Spinal cord (tissue), 9 donors: ENCODE measurements at regions not wholly inside any gene's neighbourhood (a gene's known extent, or its start where the extent isn't known, plus 50 kb on each side); places are given as distances from the start of the nearest gene placed in this dataset.

Experiments
- DNase-seq, 6 donors: peaks; one replicate each; pipeline versions ENCODE4 v3.0.0 to v3.0.0-alpha.2; 2013 to 2015; ENCODE audit warnings: low spot score in 6 of 6, low read depth in 4 of 6
- H3K27ac ChIP-seq: one replicate; pipeline ENCODE4 v1.5.1; 2013; ENCODE audit warnings: low read depth, low read length, control low read depth
- H3K27me3 ChIP-seq: one replicate; pipeline ENCODE4 v1.6.1; 2013; ENCODE audit warnings: low read length; ENCODE audit not compliant: control insufficient read depth, insufficient read depth
- H3K36me3 ChIP-seq: one replicate; pipeline ENCODE4 v1.6.1; 2013; ENCODE audit warnings: low read length; ENCODE audit not compliant: control insufficient read depth, insufficient read depth
- H3K4me1 ChIP-seq: one replicate; pipeline ENCODE4 v1.6.1; 2013; ENCODE audit warnings: low read length; ENCODE audit not compliant: control insufficient read depth, insufficient read depth
- H3K4me3 ChIP-seq: one replicate; pipeline ENCODE4 v1.5.1; 2013; ENCODE audit warnings: low read depth, low read length, control low read depth
- H3K9me3 ChIP-seq: one replicate; pipeline ENCODE4 v1.6.1; 2013; ENCODE audit warnings: low read length; ENCODE audit not compliant: control insufficient read depth, insufficient read depth
- WGBS: methylation state at CpG from one replicate; pipeline ENCODE4 v1.1.5; 2013; ENCODE audit warnings: missing lambda C conversion rate; ENCODE audit not compliant: insufficient coverage; 5-methylcytosine and 5-hydroxymethylcytosine counted together
- donor health status: healthy.

DNA sequence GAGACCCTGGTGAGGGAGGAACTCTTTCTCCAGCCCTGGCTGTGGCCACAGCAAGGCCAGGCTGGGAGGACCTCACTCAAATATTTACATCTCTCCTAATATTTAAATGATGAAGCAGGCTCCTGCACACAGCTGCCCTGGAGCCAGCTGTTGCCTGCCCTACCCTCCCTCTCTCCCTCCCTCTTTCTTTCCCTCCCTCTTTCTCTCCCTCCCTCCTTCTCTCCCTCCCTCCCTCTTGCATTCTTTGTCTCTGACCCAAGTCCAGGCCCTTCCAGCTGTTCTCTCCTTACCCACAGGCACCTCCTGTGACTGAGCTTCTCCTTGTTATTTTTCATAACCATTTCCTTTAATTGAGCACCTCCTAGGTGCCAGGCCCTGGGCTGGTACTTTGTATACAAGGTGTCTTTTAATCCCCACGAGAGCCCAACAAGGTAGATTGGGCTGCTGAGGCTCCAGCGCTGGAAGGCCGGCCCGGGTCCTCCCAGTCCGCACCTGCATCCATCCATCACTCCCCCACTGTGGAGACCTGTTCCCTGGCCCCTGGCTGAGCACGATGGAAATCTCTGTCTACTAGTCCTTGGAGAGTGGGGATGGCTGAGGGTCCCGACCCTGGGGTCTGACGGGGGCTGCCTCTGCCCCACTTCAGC lies 242.3 kb downstream of the SEC14L1 start:
- Histone ChIP-seq H3K27me3 (no peaks in the 10 kb centered on the region), H3K9me3 (no peaks in the 10 kb centered on the region), H3K4me3 (no peak overlapping the region), H3K36me3 (peaks cover 36% of the 10 kb centered on the region), H3K27ac (peak overlapping the region; percentile 33), H3K4me1 (peaks cover 95% of the 10 kb centered on the region)
- no peak for DNase-seq
- 94% methylated on average over 2 of the region's 8 CpGs for WGBS

DNA sequence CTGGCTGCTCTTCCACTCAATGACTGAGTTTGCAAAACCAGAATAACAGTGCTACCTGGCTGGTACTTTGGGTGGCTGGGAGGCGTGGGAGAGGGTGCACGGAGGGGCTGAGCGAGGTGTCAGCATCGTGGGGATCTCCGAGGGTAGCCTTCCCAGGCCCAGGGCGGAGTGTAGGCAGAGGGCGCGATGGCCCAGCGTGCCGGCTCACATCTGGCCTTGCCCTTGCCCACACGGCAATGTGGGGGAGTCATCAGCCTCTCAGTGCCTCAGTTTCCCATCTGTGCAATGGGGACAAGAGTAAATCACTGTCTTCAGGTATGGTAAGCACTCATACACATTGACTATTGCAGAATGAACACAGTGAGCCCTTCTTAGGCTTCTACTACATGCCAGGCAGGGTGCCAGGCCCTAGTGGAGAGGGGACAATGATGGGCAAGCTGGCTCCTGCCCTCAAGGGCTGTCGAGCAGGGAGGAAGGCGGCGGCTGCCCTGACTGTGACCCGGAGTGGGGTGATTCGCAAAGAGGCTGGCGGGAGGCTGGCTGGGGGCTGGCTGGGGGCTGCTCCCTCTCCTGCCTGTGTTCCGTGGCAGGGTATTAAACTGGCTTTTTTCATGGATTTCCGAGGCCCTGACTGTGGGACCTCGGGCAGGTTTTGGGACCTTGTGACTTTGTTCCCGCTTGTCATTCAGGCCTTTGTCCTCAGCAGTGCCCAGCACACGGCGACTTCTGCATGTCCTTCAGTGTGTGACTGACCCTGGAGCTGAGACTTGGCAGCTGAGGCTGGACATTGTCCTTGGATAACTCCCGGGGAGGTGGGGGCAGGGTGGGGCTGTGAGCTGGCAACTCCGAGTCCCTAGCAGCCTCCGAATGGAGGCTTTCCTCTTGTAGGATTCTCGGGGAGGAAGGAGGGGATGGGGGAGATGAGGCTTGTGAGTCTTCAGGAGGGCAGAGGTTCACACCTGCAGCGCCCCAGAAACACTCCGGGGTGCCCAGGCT lies 243.1 kb downstream of the SEC14L1 start:
- Histone ChIP-seq H3K4me3 (no peak overlapping the region), H3K27ac (peak overlapping the region; percentile 40), H3K36me3 (peaks cover 32% of the 10 kb centered on the region), H3K9me3 (no peaks in the 10 kb centered on the region), H3K4me1 (peaks cover 95% of the 10 kb centered on the region), H3K27me3 (no peaks in the 10 kb centered on the region)
- 59% methylated on average over 28 of the region's 29 CpGs for WGBS
- peak in 2 of 6 donors; percentile 45 to 79 for DNase-seq

DNA sequence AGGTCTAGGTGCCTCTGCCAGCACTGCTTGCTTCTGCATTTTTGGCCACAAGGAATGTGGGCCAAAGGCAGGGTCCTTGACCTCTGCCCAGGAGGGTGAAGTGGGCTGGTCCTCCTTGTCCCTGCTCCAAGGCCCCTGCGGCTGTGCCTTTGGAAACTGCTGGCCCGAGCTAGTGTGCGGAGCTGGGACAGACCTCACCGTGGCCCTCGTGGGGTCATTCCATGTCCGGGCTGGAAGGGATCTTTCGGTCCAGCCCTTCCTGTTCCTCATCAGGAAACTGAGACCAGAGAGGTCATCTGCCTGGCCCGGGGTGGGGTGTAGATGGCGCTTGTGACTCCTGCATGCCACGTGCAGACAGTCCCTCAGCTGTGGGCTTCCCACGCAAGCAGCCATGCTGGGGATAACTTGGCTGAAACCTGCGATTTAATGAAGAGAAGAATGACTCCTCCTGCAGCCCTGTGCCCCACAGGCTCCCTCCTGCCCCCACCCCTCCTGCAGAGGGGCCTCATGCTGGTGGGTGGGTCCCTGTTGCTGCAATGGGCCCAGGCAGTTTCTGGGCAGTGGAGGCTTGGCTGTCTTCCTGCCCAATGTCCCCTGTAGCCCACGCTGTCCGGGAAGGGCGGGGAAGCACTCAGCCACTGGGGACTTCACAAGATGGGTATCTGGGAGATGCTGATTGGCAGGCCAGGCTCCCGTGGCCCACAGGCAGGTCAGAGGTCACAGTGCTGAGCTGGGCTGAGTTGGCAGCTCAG lies 245.2 kb downstream of the SEC14L1 start:
- peak overlapping the region; percentile 12 for H3K27ac ChIP-seq
- peaks cover 30% of the 10 kb centered on the region for H3K36me3 ChIP-seq
- H3K4me3 ChIP-seq = no peak overlapping the region
- H3K9me3 ChIP-seq = no peaks in the 10 kb centered on the region
- peaks cover 94% of the 10 kb centered on the region for H3K4me1 ChIP-seq
- no peaks in the 10 kb centered on the region for H3K27me3 ChIP-seq
- WGBS = 55% methylated on average over 15 of the region's 16 CpGs
- no peak for DNase-seq

DNA sequence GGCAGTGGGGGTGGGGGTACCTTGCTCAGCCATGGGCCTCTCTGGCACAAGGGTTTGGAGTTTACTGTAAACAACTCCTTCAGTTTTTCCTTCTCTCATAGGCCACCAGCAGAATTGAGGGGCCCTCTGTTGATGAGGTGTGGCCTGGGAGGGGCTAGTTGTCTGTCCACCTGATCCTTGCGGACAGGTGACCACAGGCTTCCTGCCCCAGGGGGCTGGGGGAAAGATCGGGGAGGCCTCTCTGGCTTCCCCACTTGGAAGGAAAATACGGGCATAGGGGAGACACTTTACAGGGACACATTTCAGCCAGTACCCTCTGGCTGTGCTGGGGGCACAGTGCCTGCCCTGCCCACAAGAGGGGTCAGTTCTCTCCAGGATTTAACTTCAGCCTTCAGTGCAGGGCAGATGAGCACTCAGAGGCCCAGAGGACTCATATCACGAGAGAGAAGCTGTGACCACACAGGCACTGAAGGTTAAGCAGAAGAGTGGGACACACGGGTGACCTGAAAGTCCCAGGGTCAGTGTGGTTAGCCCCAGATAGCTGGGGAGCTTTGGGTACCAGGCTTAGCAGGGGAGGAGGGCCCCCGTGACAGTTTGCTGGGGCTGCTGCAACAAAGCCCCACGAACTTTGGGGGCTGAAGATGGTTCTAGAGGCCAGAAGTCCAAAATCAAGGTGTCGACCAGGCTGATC lies 245.9 kb downstream of the SEC14L1 start:
- H3K9me3 ChIP-seq = no peaks in the 10 kb centered on the region
- H3K4me1 ChIP-seq = peaks cover 94% of the 10 kb centered on the region
- peaks cover 31% of the 10 kb centered on the region for H3K36me3 ChIP-seq
- no peak overlapping the region for H3K27ac ChIP-seq
- 92% methylated on average over 8 of the region's 8 CpGs for WGBS
- no peaks in the 10 kb centered on the region for H3K27me3 ChIP-seq
- DNase-seq = no peak
- no peak overlapping the region for H3K4me3 ChIP-seq

DNA sequence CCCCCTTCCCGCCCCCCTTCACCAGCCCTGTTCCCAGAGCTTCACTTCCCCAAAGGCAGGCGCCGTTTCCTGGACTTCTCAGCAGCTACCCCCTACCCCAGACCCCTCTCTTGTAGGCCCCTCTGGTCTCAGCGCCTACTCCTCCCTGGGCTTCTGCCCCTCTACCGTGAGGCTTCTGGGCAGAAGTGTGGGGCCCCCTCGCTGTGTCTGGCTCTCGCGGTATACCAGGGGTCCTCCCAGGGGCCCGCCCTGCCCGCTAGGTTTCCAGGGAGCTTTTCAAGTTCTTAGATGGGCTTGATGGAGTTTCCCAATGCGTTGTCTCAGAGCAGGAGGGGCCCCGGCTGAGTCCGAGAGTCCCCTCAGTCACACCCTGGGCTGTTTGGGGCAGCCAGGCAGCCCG lies 247.1 kb downstream of the SEC14L1 start:
- no peaks in the 10 kb centered on the region for H3K27me3 ChIP-seq
- no peak overlapping the region for H3K27ac ChIP-seq
- peaks cover 26% of the 10 kb centered on the region for H3K36me3 ChIP-seq
- H3K4me1 ChIP-seq = peaks cover 97% of the 10 kb centered on the region
- no peak overlapping the region for H3K4me3 ChIP-seq
- 64% methylated on average over 9 of the region's 14 CpGs for WGBS
- no peak for DNase-seq
- H3K9me3 ChIP-seq = no peaks in the 10 kb centered on the region

DNA sequence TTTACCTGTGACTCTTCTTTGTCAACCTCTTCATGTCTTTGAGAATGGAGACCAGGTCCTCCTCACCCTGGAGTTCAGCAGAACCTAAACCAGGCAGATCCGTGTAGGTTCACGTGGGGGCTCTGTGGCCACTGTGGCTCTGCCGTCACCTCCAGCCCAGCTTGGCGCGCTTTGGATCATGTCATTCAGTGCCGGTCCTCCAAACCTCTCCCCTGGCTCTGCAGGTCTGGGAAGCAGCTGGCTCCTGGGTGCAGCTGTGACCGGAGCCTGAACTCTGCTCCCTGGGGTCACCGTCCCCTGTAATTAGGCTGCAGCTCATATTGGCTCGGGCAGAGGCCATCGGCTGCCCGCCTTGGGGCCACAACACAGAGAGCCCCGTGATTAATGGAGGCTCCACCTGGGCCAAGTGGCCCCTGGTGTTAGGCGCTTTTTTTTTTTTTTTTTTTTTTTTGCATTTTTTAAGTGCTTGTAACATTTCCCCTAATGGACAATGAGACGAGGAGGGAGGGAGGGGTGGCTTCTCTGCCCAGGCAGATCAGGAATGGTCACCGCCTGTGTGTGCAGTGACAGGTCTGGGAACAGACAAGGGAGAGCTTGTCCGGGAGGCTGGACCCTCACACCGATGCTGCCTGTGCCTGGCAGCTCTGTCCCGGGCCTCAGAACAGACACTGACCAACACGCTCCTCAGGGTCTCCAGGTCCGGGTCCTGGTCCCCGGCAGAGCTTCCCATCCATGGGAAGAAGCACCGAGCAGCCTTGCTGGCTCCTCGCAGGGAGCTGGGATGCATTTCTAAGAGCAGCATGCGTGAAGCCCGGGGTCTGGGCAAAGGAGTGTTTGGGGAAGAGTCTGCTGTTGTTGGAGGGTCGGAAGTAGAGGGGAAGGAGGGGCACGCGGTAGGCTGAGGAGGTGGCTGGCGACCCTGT lies 247.9 kb downstream of the SEC14L1 start:
- H3K27me3 ChIP-seq = no peaks in the 10 kb centered on the region
- H3K9me3 ChIP-seq = no peaks in the 10 kb centered on the region
- H3K27ac ChIP-seq = peak overlapping the region; percentile 17
- H3K4me3 ChIP-seq = no peak overlapping the region
- H3K36me3 ChIP-seq = peaks cover 21% of the 10 kb centered on the region
- WGBS = 41% methylated on average over 27 of the region's 29 CpGs
- DNase-seq = peak in 1 of 6 donors; percentile 43
- H3K4me1 ChIP-seq = peaks cover 97% of the 10 kb centered on the region

DNA sequence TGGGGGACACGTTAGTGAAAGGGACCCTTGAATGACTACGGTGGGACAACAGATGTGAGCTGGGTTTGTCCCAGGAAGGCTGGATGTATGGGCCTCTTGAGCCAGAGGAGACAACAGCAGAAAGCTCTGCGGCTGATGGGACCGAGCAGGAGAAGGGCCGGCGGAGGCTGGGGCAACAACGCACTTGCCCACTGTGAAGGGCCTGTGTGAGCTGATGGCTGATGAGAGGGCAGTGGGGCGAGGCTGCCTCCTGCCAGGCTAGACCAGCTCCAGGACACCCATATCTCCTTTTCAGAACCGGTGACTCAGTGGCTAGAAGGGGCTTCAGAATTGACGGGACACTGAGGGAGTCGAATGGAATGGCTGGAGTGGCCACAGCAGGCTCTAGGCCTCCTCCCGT lies 250.1 kb downstream of the SEC14L1 start:
- H3K4me3 ChIP-seq = no peak overlapping the region
- WGBS = 90% methylated on average over 11 of the region's 12 CpGs
- no peak for DNase-seq
- H3K9me3 ChIP-seq = no peaks in the 10 kb centered on the region
- no peak overlapping the region for H3K27ac ChIP-seq
- no peaks in the 10 kb centered on the region for H3K27me3 ChIP-seq
- peaks cover 95% of the 10 kb centered on the region for H3K4me1 ChIP-seq
- peaks cover 15% of the 10 kb centered on the region for H3K36me3 ChIP-seq

DNA sequence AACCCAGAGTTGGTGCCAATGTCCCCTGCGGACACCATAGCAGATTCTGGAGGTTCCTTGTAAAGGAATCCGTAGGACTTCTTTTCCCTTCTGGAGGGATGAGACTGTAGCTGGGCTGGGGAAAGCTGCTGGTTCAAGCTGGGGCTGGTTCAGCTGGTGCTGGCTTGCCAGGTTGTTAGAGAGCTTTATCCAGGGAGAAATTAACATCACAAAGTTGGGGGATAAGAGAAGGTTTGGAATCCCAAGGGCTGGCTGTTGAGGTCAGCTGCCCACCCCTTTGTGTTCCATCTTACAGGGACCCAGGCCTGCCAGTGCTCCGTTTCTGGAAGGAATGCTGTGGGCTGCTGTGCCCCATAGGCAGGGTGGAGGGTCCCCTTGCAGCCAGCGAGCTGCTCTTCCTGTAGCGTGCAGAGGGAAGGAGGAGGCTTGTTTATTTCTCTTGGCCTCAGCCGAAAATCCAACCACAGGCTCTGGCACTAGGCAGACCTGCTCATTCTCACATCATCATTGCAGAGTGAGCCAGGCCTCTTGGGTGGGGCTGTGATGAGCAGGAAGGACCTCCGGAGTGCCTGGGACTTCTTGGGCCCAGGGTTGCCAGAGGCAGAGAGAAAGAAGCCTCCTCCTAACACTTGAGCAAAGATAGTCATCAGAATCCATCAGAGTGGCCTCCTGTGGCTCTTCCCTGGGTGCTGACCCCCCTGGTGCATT lies 251.1 kb downstream of the SEC14L1 start:
- H3K27me3 ChIP-seq = no peaks in the 10 kb centered on the region
- peaks cover 95% of the 10 kb centered on the region for H3K4me1 ChIP-seq
- 50% methylated on average over 1 of the region's 7 CpGs for WGBS
- peak in 1 of 6 donors; percentile 73 for DNase-seq
- H3K36me3 ChIP-seq = peaks cover 11% of the 10 kb centered on the region
- no peaks in the 10 kb centered on the region for H3K9me3 ChIP-seq
- H3K27ac ChIP-seq = peak overlapping the region; percentile 90
- no peak overlapping the region for H3K4me3 ChIP-seq
